Stimulated activated CD8-positive, alpha-beta memory T cell treated with anti-CD3 and anti-CD28 coated beads, Interleukin-15, amount 100 ng/mL, for 24 hours (primary cell): ENCODE measurements at regions not wholly inside any gene's neighbourhood (a gene's known extent, or its start where the extent isn't known, plus 50 kb on each side); places are given as distances from the start of the nearest gene placed in this dataset.
A peak's percentile ranks its signal among the peaks of the same experiment; 100 is the strongest.
"Not testable (repeated sequence)": the region's sequence is repeated elsewhere in the genome, so short reads cannot be mapped to it uniquely, and the experiment has no call there.

Source experiments
- DNase-seq: peaks from one replicate; pipeline ENCODE4 v3.0.0-alpha.2; 2020; ENCODE audit warnings: low read depth

DNA sequence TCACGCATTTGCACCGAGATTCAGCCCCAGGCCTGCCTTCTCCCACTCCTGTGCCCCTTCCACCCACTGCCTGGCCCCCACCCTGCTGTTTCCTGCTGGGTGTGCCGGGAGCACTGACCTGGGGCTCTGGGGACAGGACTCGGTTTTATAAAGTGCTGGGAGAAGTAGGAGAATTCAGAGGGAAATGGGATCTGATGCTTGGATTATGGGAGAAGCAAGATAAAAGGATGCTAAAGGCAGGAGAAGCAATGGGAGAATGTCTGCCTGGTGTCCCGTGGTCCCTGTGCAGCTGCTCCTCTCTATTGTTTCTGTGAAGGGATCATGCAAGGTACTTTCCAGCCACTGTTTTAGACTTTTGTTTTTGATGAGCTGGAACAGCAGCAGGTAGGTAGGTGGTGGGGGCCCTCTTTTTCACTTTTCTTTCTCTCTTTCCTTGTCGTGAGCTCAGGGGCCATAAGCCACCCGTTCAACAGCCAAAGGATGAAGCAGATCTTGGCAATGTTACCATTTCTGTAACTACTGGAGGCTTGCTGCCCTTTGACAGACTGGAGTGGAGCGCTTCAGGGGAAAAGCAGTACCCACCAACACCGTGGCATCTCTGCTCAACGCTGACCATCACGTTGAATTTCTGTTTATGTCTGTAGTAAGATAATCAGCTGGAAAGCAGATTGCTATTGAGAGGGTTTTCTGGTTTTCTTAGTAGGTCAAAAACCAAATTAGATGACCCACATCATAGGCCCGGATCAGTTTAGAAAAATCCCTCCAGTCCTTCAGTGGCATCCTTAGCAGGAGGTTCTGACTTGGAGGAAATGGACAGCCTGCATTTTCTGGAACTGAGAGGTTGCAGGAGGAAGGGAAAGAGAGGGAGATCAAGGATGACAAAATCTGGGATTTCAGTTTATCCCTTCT, 63.8 kb upstream of the ENPP6 start:
- no peak for DNase-seq

DNA sequence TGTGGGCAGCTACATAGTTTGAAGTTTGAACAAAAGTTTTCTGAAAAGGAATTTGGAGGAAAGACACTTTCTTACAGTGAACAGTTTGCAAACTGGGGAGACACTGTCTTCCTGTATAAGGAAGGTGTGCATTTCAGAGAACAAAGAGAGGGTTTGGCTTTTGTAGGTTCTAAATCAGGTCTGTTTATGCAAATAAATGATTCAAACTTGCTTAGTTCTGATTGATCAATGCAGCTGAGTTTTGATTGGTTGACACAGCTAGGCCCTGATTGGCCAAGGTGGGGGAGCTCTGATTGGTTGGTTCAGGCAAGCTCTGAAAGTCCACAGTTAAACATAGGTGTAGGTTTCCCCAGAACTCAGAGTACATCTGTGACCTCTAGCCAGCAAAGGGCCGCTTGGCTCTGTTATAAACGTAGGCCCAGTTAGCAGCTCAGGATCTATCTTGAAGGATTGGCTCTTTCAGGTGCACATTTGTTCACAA, 63.0 kb upstream of the ENPP6 start:
- DNase-seq, result no peak

DNA sequence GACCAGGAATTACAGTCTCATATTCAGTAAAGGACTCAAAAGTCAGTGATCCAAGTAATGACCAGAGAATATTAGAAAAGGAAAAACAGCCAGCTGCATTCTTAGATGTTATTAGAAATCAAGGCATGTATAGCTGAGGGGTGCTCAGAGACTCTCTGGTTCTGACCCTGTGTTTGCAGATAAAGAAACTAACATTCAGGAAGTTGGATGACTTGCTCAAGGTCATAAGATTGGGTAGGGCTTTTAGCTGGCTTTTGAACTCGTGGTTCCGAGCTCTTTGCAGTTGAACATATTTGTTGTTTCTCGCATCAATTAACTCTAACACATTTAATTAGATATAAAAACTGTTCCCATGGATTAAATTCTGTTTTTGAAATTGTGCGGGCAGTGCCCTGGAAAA, 62.5 kb upstream of the ENPP6 start:
- no peak for DNase-seq

DNA sequence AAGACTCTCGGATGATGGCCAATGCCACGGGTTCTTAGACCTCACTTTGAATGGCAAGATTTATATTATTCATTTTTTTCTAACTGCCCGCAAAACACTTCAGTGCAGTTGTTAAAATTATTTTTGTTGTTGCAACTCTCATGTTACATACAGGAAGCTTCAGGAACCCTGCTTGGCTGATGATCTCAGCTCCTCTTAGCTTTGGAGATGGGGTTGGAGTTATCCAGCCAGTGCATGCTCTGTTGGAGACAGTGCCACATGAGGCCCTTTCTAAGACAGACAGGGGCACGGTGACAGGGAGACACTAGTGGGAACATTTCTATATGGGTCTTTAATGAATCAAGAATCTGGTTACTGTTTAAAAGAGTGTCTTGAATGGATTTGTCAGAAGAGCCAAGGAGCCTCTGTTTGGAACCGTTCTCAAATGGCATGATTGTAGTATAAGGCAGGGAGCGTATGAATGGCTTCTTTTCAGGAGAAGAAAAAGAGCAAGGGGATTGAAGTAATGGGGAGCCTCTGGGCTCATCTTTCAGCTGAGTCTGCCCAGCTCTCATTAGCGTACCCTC, 61.9 kb upstream of the ENPP6 start:
- no peak for DNase-seq

DNA sequence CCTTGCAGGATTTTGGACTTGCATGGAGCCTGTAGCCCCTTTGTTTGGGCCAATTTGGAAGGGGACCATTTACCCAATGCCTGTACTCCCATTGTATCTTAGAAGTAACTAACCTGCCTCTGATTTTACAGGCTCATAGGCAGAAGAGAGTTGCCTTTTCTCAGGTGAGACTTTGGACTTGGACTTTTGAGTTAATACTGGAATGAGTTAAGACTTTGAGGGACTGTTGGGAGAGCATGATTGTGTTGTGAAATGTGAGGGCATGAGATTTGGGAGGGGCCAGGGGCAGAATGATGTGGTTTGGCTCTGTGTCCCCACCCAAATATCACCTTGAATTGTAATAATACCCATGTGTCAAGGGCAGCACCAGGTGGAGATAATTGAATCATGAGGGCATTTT, 60.1 kb upstream of the ENPP6 start:
- DNase-seq, result not testable (repeated sequence)

DNA sequence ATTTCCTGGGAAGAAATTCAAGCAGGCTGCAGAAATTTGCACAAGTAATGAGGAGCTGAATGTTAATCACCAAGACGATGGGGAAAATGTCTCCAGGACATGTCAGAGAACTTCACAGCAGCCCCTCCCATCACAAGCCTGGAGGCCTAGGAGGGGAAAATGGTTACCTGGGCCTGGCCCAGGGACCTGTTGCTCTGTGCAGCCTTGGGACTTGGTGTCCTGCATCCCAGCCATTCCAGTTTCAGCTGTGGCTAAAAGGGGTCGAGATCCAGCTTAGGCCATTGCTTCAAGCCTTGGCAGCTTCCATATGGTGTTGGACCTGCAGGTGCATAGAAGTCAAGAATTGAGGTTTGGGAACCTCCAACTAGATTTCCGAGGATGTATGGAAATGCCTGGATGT, 59.3 kb upstream of the ENPP6 start:
- DNase-seq, result not testable (repeated sequence)

DNA sequence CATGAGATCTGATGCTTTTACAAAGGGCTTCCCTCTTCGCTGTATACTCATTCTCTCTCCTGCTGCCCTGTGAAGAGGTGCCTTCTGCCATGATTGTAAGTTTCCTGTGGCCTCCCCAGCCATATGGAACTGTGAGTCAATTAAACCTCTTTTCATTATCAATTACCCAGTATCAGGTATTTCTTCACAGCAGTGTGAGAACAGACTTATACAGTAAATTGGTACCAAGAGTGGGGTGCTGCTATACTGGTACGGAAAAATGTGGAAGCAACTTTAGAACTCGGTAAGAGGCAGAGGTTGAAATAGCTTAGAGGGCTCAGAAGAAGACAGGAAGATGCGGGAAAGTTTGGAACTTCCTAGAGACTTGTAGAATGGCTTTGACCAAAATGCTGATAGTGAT, 58.7 kb upstream of the ENPP6 start:
- not testable (repeated sequence) for DNase-seq

DNA sequence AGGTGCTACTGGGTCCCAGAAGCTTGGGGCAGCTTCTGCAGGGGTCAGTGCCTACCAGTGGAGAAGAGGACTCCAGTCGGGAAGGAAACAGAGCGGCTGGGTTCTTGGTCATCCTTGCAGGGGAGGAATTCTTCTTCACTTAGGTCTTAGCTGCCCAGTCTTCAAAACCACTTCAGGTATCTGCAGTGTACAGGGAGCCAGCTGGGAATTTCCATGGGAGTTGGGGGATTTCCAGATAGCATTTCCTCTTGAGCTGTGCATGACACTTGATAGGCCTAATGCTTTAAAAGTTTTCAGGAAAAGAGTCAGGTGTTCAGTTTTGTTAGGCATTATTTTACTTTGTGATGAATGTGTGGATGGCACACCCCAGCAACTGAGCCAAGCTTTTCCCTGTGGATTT, 58.1 kb upstream of the ENPP6 start:
- no peak for DNase-seq

DNA sequence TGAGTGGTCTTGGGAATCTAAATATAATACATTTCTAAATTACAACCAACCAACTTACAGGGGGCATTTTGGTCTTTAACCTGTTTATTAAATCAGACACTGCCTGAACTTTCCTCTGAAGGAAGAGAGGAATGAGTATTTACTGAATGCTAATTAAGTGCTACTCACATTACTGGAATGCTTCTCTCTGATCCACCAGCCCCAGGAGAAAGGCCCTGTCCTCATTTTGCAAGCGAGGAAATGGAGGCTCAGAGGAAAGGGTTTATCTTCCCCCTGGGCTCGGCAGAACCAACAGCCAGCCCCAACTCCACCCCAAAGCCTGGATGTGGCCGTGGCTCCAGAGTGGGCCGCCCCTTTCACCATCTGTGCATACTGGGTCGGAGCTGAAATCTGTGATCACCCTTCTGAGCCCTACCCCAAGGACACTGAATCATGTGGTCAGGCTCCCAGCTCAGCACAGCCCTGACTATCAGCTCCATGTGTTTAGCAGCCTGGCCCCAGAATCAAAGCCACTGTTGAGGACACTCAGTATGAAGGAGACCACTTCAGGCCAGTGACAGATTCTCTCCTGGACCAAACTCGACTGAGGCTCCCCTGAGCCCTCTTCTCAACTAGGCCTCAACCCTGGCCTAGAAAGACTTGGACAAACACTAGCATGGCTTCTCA, 56.7 kb upstream of the ENPP6 start:
- DNase-seq, result no peak

DNA sequence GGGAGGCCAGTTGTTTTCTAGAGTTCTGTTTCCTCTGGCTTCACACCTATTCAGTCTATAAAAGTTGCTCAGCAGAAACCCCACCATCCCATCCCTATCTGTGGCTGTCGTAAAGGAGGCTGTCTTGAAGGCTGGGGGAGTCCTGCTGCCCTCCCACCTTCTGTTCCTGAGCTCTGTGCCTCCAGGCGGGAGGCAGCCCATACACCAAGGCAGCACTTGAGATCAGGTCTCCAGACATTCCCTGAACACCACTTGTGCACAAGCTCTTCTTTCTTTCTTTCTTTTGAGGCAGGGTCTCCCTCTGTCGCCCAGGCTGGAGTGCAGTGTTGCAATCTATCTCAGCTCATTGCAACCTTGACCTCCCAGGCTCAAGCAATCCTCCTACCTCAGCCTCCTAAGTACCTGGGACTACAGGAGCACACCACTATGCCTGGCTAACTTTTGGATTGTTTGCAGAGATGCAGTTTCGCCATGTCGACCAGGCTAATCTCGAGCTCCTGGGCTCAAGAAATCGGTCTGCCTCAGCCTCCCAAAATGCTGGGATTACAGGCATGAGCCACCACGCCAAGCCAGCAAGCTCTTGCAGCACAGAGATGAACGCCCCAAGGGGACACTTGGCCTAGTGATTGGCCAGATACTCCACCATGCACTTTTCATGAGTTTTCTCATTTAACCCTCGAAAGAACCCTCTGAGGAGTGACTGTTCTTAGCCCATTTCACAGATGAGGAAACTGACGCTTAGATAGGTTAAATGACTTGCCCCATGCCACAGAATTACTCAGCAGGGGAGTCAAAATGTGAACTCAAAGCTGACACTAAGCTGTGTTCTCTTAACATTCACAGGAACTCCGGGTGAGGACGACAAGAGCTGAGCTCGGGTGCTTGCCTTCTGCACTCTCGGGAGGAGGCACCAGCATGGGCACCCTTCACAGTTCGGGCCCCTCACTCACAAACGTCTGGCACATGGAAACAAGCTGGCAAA, 55.8 kb upstream of the ENPP6 start:
- no peak for DNase-seq

DNA sequence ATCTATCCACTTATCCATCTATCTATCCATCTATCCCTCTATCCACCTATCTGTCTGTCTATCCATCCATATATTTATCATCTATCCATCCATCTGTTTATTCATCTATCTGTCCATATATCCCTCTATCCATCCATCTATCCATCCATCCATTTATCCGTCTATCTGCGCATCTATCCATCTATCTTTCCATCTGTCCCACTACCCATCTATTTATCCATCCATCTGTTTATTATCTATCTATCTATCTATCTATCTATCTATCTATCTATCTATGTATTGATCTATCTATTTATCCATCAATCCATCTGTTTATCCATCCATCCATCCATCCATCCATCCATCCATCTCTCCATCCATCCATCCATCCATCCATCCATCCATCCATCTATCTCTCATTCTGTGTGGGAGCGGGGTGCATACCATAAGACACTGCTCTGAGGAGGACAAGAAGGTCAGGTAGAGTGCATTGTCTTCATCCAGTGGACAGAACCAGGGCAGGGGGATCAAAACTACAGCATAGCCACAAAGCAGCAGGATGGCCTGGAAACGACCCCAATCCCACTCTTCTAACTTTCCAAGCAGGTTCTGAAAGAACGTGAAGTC, 53.2 kb upstream of the ENPP6 start:
- no peak for DNase-seq

DNA sequence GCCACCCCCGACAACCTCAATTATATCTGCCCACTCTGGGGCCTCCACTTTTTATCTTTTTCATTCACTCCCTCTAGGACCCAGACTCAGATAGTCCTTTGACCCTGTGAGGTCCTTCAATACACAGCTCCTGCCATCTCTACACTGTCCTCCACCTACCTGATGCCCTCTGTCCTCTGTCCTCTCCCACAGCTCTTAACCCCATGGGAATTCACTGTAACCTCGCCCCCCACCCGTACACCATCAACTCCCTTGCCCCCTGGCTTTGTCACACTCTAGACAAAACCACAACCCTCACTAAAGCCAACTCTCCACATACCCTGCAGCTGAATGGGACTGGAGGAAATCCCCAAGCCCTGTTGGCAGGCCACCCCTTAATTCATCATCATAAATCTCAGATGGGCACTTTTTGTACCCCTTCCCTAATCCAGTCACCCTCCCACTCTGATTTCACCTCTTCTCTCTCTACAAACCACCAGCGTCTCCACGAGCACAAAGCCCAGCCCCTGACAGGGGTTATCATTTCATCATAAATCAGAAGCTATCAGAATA, 52.3 kb upstream of the ENPP6 start:
- no peak for DNase-seq

DNA sequence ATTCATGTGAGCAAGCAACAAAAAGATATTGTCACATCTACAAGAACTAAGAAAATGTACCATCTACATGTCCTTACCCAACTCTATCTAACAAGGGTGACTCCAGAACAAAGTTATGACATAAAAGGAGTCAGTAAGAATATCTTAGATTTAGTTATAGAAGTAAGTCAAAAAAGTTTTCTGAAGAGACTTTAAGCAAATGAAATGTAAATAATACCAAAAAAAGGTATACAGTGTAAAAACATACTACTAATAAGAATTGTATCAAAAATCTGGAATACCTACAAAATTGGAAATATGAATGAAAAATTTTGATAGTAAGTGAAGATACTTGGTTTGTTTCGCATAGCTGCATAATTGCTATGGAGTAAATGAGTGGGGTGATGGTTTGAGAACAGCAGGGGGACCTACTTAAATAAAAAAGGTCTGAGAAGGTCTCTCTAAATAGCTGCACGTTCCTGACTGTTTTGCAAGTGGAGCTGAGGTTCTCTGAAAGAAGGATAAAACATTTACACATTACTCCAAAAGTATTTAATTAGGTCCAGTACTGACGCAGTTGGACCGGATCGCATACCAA, 51.0 kb upstream of the ENPP6 start:
- DNase-seq, result no peak

DNA sequence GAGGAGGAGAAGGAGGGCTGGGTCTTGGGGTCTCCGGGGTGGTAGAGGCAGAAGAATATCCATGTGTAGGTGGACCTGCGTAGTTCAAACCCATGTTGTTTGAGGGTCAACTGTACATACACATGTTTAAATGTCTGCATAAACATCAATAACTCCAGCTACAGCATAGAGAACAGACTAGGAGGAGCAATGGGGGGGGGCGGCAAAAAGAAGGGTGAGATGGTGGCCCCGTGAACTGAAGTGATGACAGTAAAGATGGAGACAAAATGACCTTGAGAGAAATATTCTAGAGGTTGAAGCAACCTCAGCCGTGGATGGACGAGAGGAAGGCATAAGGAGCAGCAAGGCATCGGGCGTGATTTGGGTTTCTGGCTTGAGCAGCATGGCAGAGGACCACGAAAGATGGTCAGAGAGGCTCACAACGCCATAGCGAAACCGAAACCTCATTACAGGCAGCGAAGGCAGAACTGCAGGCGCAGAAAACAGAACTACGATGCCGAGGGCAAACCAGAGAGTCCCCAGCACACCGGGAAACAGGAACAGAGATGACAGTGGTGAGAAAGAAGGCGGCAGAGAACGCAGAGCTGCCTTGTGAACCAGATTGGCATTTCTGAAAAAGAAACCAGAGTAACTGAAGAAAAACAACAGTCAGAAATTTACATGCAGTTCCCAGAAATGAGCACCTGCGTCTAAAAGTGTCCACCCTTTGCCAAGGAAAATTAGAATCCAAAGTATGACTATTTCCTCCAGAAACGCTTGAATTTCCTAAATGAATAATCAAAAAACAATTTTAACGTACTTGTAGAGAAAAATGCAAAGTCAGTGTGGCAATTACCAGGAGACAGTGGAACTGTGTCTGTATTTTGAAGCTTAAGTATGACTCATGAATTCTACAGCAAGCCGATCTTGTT, 50.3 kb upstream of the ENPP6 start:
- DNase-seq, result peak; percentile 21
